ENCODE measurements at regions not wholly inside any gene's neighbourhood (a gene's known extent, or its start where the extent isn't known, plus 50 kb on each side); places are given as distances from the start of the nearest gene placed in this dataset.

DNA sequence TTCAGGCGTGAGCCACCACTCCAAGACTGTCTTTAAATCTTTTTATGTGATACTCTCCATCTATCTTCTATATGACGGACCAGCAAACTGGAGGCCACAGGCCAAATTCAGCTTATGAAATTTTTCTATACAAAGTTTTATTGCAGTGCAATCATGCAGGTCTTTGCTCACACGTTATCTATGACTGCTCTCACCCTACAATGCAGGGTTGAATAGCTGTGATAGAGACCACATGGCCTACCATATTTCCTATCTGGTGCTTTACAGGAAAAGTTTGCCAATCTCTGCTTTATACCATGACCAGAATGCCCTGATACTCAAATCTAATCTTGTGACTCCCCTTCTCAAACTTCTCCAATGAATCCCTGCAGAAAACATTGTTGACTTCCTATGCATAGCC lies 89.5 kb upstream of the ACBD5 start:
- FAIRE-seq: no peak
- ChIA-PET POLR2A (no interaction called here), CTCF (no interaction called here)
- no peaks in the 10 kb centered on the region for H3K79me2 ChIP-seq (ENCODE audit: control insufficient read depth, insufficient read depth, low read length)
- H3K4me1 ChIP-seq (ENCODE audit: control insufficient read depth, extremely low read depth, insufficient read depth, low read length): no peaks in the 10 kb centered on the region
- no peak overlapping the region for H2AFZ ChIP-seq (ENCODE audit: low read depth, low read length)
- no peaks in the 10 kb centered on the region for H4K20me1 ChIP-seq (replicated peaks; ENCODE audit: control insufficient read depth, extremely low read depth, insufficient read depth, low read length)
- TF ChIP-seq POLR2AphosphoS5 (IDR thresholded peaks at IDR 0.05; ENCODE audit: insufficient read depth, low read depth, low read length) (no peak), EZH2 (IDR thresholded peaks at IDR 0.05; ENCODE audit: borderline replicate concordance, low read depth, low read length, severe bottlenecking) (no peak), MYC (IDR thresholded peaks at IDR 0.05; ENCODE audit: low read depth, low read length) (no peak), POLR2A (IDR thresholded peaks at IDR 0.05; ENCODE audit: low read depth, low read length) (no peak), FOS (IDR thresholded peaks at IDR 0.05; ENCODE audit: borderline replicate concordance, insufficient read depth, low read length) (no peak), JUN (IDR thresholded peaks at IDR 0.05; ENCODE audit: borderline replicate concordance, insufficient read depth, insufficient read length, low read depth) (no peak), CTCF (IDR thresholded peaks at IDR 0.05; ENCODE audit: extremely low read depth in 1 of 2, insufficient read depth in 1 of 2, low read depth in 1 of 2, low read length in 2 of 2) (no peak), GATA2 (IDR thresholded peaks at IDR 0.05; ENCODE audit: insufficient read depth, insufficient read length, low read depth, low read length) (no peak), MAX (IDR thresholded peaks at IDR 0.05; ENCODE audit: insufficient read depth, insufficient read length) (no peak)
- no peak overlapping the region for H3K9ac ChIP-seq (replicated peaks; ENCODE audit: extremely low read depth, insufficient read depth, low read length)
- H3K36me3 ChIP-seq (ENCODE audit: control insufficient read depth in 2 of 2, extremely low read depth in 1 of 2, insufficient read depth in 2 of 2, low read length in 2 of 2): no peaks in the 10 kb centered on the region
- no peak overlapping the region for H3K4me2 ChIP-seq (ENCODE audit: insufficient read depth, low read length)
- H3K9me3 ChIP-seq (replicated peaks; ENCODE audit: control insufficient read depth, insufficient read depth, low read length): no peaks in the 10 kb centered on the region
- H3K4me3 ChIP-seq (replicated peaks in 1 of 3; ENCODE audit: insufficient read depth in 1 of 3, low read depth in 1 of 3, low read length in 3 of 3): no peak overlapping the region
- H3K9me1 ChIP-seq (replicated peaks; ENCODE audit: control insufficient read depth, extremely low read depth, insufficient read depth, low read length): no peaks in the 10 kb centered on the region
- no peaks in the 10 kb centered on the region for H3K27me3 ChIP-seq (ENCODE audit: control insufficient read depth in 2 of 2, insufficient read depth in 2 of 2, low read length in 2 of 2)
- H3K27ac ChIP-seq (ENCODE audit: insufficient read depth, low read depth, low read length): no peak overlapping the region
- no peak for DNase-seq (ENCODE audit: low read depth, low spot score)
- dilution Hi-C loops (cut with MboI; ENCODE audit: extremely low pct_ligation_motif_present, low sequenced_read_pairs) (no loop called here), intact Hi-C loops (cut with micrococcal nuclease) (no loop called here)
- BruUV-seq (replicated peaks): no TSS peak
